Hepatic stellate cell (primary cell): ENCODE measurements at regions not wholly inside any gene's neighbourhood (a gene's known extent, or its start where the extent isn't known, plus 50 kb on each side); places are given as distances from the start of the nearest gene placed in this dataset.
"Not testable (repeated sequence)": the region's sequence is repeated elsewhere in the genome, so short reads cannot be mapped to it uniquely, and the experiment has no call there.

Experiments used
- DNase-seq: peaks from one replicate; pipeline ENCODE4 v3.0.0; 2011; ENCODE audit warnings: low spot score

GRCh38 chr3:162847511-162847910 lies 1350.9 kb downstream of the OTOL1 start:
- no peak for DNase-seq

GRCh38 chr3:162863579-162863978 lies 1367.0 kb downstream of the OTOL1 start:
- DNase-seq: no peak

- DNase-seq: no peak
These were observed 1368.9 kb downstream of the OTOL1 start for GRCh38 chr3:162865466-162865865.

GRCh38 chr3:162879021-162879562 lies 1382.5 kb downstream of the OTOL1 start:
- DNase-seq: no peak

GRCh38 chr3:162884373-162884772 lies 1387.8 kb downstream of the OTOL1 start:
- DNase-seq: no peak

- DNase-seq: no peak
These were observed 1396.5 kb downstream of the OTOL1 start for GRCh38 chr3:162892921-162893793.

- DNase-seq: no peak
These were observed 1400.7 kb downstream of the OTOL1 start for GRCh38 chr3:162897291-162897690.

GRCh38 chr3:162932503-162932902 lies 1435.9 kb downstream of the OTOL1 start:
- no peak for DNase-seq

- DNase-seq: no peak
These were observed 1437.0 kb downstream of the OTOL1 start for GRCh38 chr3:162933656-162934055.

GRCh38 chr3:162936706-162937105 lies 1440.1 kb downstream of the OTOL1 start:
- no peak for DNase-seq

- no peak for DNase-seq
These were observed 1441.5 kb downstream of the OTOL1 start for GRCh38 chr3:162938083-162938482.

GRCh38 chr3:162945626-162946025 lies 1449.0 kb downstream of the OTOL1 start:
- DNase-seq: no peak

GRCh38 chr3:162956711-162957110 lies 1460.1 kb downstream of the OTOL1 start:
- DNase-seq: no peak

GRCh38 chr3:162960269-162960668 lies 1463.7 kb downstream of the OTOL1 start:
- DNase-seq: no peak

- no peak for DNase-seq
These were observed 1473.7 kb downstream of the OTOL1 start for GRCh38 chr3:162970292-162970691.

GRCh38 chr3:162971715-162972114 lies 1475.1 kb downstream of the OTOL1 start:
- DNase-seq: no peak

GRCh38 chr3:162973428-162973917 lies 1476.9 kb downstream of the OTOL1 start:
- no peak for DNase-seq

GRCh38 chr3:162978136-162978535 lies 1481.5 kb downstream of the OTOL1 start:
- DNase-seq: no peak

GRCh38 chr3:162984746-162985145 lies 1488.1 kb downstream of the OTOL1 start:
- DNase-seq: no peak

- DNase-seq: not testable (repeated sequence)
These were observed 1490.6 kb downstream of the OTOL1 start for GRCh38 chr3:162987085-162987794.

- no peak for DNase-seq
These were observed 1496.1 kb downstream of the OTOL1 start for GRCh38 chr3:162992741-162993140.

GRCh38 chr3:162994165-162994564 lies 1497.6 kb downstream of the OTOL1 start:
- DNase-seq: no peak

- no peak for DNase-seq
These were observed 1499.8 kb downstream of the OTOL1 start for GRCh38 chr3:162996368-162996767.
